GM12865 (cell line): ENCODE measurements at regions not wholly inside any gene's neighbourhood (a gene's known extent, or its start where the extent isn't known, plus 50 kb on each side); places are given as distances from the start of the nearest gene placed in this dataset.

Experiments
- DNase-seq: peaks from one replicate; pipeline ENCODE4 v3.0.0; 2010; ENCODE audit warnings: low read depth
- H3K4me3 ChIP-seq: 2 replicates; pipeline ENCODE4 v1.5.1; 2011; ENCODE audit warnings: mild to moderate bottlenecking, low read depth, low read length, control low read depth
- TF ChIP-seq, protein P1 (sequence below): IDR thresholded peaks from 2 replicates; pipeline ENCODE4 v1.5.1; 2011; ENCODE audit warnings: low read length, control low read depth, low read depth, inconsistent platforms; ENCODE audit not compliant: insufficient read depth; ENCODE audit errors: missing control alignments

DNA sequence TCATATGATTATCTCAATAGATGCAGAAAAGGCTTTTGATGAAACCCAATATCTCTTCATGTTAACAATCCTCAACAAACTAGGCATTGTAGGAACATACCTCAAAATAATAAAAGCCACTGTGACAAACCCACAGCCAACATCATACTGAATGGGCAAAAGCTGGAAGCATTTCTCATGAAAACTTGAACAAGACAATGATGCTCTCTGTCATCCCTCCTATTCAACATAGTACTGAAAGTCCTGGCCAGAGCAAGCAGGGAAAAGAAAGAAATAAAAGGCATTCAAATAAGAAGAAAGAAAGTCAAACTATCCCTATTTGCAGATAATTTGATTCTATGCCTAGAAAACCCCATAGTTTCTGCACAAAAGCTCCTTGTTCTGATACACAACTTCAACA lies 999.2 kb upstream of the GOT2 start:
- TF ChIP-seq, protein P1, sequence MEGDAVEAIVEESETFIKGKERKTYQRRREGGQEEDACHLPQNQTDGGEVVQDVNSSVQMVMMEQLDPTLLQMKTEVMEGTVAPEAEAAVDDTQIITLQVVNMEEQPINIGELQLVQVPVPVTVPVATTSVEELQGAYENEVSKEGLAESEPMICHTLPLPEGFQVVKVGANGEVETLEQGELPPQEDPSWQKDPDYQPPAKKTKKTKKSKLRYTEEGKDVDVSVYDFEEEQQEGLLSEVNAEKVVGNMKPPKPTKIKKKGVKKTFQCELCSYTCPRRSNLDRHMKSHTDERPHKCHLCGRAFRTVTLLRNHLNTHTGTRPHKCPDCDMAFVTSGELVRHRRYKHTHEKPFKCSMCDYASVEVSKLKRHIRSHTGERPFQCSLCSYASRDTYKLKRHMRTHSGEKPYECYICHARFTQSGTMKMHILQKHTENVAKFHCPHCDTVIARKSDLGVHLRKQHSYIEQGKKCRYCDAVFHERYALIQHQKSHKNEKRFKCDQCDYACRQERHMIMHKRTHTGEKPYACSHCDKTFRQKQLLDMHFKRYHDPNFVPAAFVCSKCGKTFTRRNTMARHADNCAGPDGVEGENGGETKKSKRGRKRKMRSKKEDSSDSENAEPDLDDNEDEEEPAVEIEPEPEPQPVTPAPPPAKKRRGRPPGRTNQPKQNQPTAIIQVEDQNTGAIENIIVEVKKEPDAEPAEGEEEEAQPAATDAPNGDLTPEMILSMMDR: no peak
- no peak overlapping the region for H3K4me3 ChIP-seq
- no peak for DNase-seq

DNA sequence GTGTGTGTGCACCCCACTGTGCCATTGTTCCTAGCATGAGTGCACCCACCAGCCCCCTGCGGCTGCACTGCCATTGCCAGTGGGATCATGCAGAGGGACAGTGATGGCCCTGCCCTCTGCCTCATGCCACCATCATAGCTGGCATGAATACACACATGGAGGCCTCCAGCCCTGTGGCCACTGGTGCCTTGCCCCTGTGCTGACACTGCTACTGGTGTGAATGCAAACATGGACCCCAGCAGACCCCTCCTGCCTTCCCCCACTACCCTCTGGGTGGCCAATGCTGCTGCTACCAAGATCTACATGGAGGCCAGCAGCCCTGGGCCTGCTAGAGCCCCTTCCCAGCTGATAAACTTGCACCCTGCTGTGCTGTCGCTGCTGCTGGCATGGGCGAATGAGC lies 995.5 kb upstream of the GOT2 start:
- H3K4me3 ChIP-seq: no peak overlapping the region
- DNase-seq: no peak
- TF ChIP-seq, protein P1: no peak

DNA sequence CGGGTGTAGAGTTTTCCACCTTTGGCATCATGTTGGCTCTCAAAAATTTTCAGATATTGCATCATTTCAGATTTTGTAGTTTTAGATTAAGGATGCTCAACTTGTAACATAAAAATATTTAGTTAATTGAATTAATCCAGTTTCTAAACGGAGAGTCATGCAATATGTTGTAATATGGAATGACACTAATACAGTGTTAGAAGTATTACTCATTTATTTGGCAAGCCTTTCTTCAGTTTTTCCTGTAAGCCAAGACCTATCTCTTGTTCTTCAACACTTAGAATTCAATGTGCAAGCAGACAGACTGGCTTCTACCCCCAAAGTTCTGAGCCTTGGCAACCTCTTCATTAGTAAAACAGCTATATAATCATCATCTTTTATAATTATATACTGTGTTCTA lies 985.0 kb upstream of the GOT2 start:
- TF ChIP-seq, protein P1: no peak

DNA sequence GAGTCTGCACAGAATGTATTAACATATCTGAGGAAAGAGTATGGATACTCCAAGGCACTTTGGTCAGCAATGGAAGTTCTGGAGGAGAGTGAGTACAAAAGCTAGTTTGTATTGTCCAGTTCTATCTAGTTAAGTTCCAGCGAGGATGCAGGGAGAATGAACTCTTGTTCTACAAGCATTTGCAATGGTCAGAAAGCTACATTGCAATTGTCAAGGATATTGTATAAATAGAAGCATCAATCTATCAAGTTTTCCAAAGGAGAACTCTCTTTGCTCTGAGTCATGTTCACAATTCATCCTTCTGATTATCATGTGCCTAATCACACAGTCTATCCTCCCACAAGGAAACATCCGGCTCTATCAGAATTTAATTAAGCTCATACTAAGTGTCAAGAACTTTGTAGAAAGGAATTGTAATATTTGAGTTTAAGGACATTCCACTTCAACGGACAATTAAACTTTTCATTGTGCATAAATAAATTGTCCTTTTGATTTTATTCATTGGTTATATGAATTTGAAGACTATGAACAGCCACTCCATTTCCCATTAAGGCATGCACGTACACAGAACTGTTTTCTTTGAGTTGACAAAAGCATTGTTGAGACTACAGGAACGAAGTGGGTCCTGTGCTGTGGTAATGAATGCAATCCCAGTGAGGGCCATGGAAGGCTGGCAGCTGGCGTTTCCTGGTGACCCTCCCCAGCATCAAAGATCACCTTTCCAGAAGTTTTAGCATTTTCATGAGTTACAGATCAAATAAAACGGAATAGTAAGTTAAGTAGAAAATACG lies 973.5 kb upstream of the GOT2 start:
- no peak overlapping the region for H3K4me3 ChIP-seq
- DNase-seq: no peak
- TF ChIP-seq, protein P1: no peak

More for the DNA sequence above, 985.0 kb upstream of the GOT2 start:
- H3K4me3 ChIP-seq: no peak overlapping the region
- DNase-seq: no peak

DNA sequence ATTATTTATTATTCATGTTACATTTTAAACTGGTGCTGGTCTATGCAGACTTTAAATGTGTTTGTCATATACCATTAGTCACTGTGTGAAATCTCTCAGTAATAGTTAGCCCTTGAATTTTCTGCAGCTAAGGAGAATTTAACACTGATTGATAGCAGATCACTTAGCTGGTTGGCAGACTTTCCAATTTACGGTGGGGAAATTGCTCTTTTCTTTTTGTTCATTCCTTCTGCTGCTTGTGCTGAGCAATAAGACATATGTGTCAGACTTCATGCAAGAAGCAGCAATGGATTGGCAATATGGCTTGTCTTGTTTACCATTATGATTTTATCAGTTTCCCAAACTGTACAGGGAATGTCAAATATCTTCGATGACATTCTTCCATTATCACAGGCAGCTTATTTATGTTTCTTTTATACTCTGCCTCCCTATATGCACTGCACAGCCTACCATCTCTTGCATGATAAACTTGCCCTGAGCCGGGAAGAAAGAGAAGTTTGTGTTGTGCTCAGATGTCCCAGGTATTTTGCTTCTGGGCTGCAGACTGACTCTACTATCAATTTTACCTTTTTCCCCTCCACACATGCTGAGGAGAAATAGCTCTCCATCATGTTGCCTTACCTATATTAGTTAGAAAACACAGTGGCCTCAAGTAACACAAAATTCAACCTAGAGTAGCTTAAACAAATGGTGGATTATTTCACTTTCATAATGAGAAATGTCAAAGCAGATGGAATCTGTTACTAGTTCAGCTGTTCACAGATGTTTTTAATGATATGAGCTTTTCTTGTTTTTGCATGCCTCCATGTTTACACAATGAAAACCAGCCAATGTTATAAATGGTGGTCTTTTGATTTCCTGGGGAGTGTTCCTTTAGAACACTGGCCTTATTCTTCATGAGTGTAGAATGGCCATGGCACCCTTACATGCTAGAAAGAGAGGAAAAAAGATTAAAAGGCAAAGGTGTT lies 968.1 kb upstream of the GOT2 start:
- H3K4me3 ChIP-seq: no peak overlapping the region
- TF ChIP-seq, protein P1: no peak
- no peak for DNase-seq

DNA sequence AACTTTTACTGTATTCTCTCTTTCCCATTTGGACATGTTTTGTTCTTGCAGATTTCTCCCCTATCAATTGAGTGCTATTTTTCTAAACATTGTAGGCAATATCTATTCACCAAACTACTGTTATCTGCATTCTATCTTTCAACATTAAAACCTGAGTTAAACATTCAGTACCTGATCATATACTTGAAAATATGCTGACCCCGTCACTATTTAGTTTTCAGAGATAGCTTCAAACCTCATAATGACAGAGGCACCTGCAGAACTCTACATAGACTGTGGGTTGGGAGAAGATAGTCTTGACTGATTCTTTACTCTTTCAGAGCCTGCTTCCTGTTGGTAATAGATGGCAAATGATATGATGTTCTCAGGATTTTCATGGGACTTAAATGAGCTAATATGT lies 965.7 kb upstream of the GOT2 start:
- DNase-seq: no peak
- TF ChIP-seq, protein P1: no peak

More for the DNA sequence above, 965.7 kb upstream of the GOT2 start:
- no peak overlapping the region for H3K4me3 ChIP-seq
